Heart right ventricle (tissue), 16 donors: ENCODE measurements at regions not wholly inside any gene's neighbourhood (a gene's known extent, or its start where the extent isn't known, plus 50 kb on each side); places are given as distances from the start of the nearest gene placed in this dataset.
"Not testable (repeated sequence)": the region's sequence is repeated elsewhere in the genome, so short reads cannot be mapped to it uniquely, and the experiment has no call there.

ENCODE experiments used
- ATAC-seq, 8 donors: fragments of 200-7000 bp; cut with Tn5 transposase; one replicate each; pipeline ENCODE4 v1.9.1; 2020; ENCODE audit warnings: mild to moderate bottlenecking in 8 of 8, moderate library complexity in 8 of 8, moderate number of reproducible peaks in 1 of 8
- DNase-seq, 2 donors: peaks; one replicate each; pipeline ENCODE4 v3.0.0-alpha.2; 2020
- H3K27ac ChIP-seq, 10 donors: fragments of 200-600 bp; sonication (generic) in 2 of 10; one replicate each; pipeline versions ENCODE4 v1.5.0 to v1.8.0; 2020 to 2022; ENCODE audit warnings: mild to moderate bottlenecking in 3 of 10
- H3K27me3 ChIP-seq, 7 donors: fragments of 200-600 bp; one replicate each; pipeline ENCODE4 v1.8.0; 2021 to 2022; ENCODE audit warnings: mild to moderate bottlenecking in 2 of 7
- H3K36me3 ChIP-seq, 9 donors: fragments of 200-600 bp; sonication (generic) in 1 of 9; one replicate each; pipeline versions ENCODE4 v1.5.0 to v1.8.0; 2020 to 2022; ENCODE audit warnings: mild to moderate bottlenecking in 2 of 9
- H3K4me1 ChIP-seq, 9 donors: fragments of 200-600 bp; sonication (generic) in 1 of 9; one replicate each; pipeline versions ENCODE4 v1.5.0 to v1.8.0; 2020 to 2022; ENCODE audit warnings: mild to moderate bottlenecking in 4 of 9
- H3K4me3 ChIP-seq, 10 donors: fragments of 200-600 bp; sonication (generic) in 2 of 10; one replicate each; pipeline versions ENCODE4 v1.5.0 to v1.8.0; 2020 to 2022; ENCODE audit warnings: mild to moderate bottlenecking in 7 of 10, moderate library complexity in 2 of 10
- H3K9me3 ChIP-seq, 11 donors: fragments of 200-600 bp in 10 of 11; sonication (generic) in 2 of 11; one replicate each; pipeline versions ENCODE4 v1.5.0 to v1.8.0; 2013 to 2022; ENCODE audit warnings: mild to moderate bottlenecking in 2 of 11, control low read depth in 1 of 11, moderate library complexity in 1 of 11
- CTCF ChIP-seq, 9 donors: fragments of 200-600 bp; sonication (generic) in 2 of 9; IDR thresholded peaks; one replicate each; pipeline versions ENCODE4 v1.5.0 to v1.8.0; 2021 to 2022; ENCODE audit warnings: antibody characterized with exemption in 9 of 9, mild to moderate bottlenecking in 5 of 9, moderate library complexity in 1 of 9
- WGBS, 2 donors: extraction: QIAGEN DNeasy Blood & Tissue Kit; methylation state at CpG; one replicate each; pipeline ENCODE4 v1.1.7; 2013; ENCODE audit warnings: inconsistent platforms in 1 of 2; 5-methylcytosine and 5-hydroxymethylcytosine counted together
- intact Hi-C, 10 donors: fragments of 100-400 bp; cut with DNase I; formaldehyde crosslinking; loops; one replicate each; pipeline versions ENCODE4 v1.11.1 to v1.14.2; 2022
- donor health status: Arrhythmogenic right ventricular cardiomyopathy.
- donor health status: ischemic (EF 13 %, LVEDD 7.1; RV severe dilation, severe dysfunction).
- donor health status: healthy with polysubstance abuse.
- donor health status: DM: no; HTN: yes; CAD: no.
- donor health status: DM: no; HTN: no; CAD: no.
- donor health status: ischemic (EF 25% LVEDD 6.9; RV normal size, moderate dysfunction).
- donor health status: ischemic (EF 25% LVEDD 5.7; RV mildly dilated, moderate dysfunction).
- donor health status: healthy.
- donor health status: DM: yes; HTN: yes; CAD: no.
- donor health status: Ischemic cardiomyopathy.
- donor health status: ischemic (EF 35%, LVEDD 5.7; RV mildly dilated, moderate dysfunction).
- donor health status: nonischemic (EF 11% LVEDD 7.7; RV severe dilation, severe dysfunction).
- donor health status: DM: yes; HTN: yes; CAD: no.
- donor health status: PGD.
- donor health status: ischemic (EF 29% LVEDD 5.4; RV normal size, mild dysfunction).
- donor health status: nonischemic (EF 23%, LVEDD 6.1; RV moderate dilation, normal function).

- intact Hi-C loops: no loop called here
- no peaks in the 10 kb centered on the region for H3K36me3 ChIP-seq
- H3K4me3 ChIP-seq: no peak overlapping the region
- peaks cover 0 to 57% (median 24%) of the 10 kb centered on the region in 11 donors for H3K9me3 ChIP-seq
- H3K27ac ChIP-seq: no peak overlapping the region
- ATAC-seq (no peak), DNase-seq (no peak)
- 50 to 53% methylated on average over 3 of the region's 3 CpGs for WGBS, 2 donors
- H3K27me3 ChIP-seq: no peaks in the 10 kb centered on the region
- no peaks in the 10 kb centered on the region for H3K4me1 ChIP-seq
- no peak for TF ChIP-seq CTCF (IDR thresholded peaks at IDR 0.05)
Observed at GRCh38 chr4:124839786-124840390, 127.4 kb upstream of the ANKRD50 start.

- no peak overlapping the region for H3K27ac ChIP-seq
- no peak for ATAC-seq
- no peaks in the 10 kb centered on the region for H3K36me3 ChIP-seq
- DNase-seq: no peak
- no peaks in the 10 kb centered on the region for H3K27me3 ChIP-seq
- 91 to 94% methylated on average over 5 of the region's 5 CpGs for WGBS, 2 donors
- TF ChIP-seq CTCF (IDR thresholded peaks at IDR 0.05): no peak
- intact Hi-C loops: no loop called here
- no peak overlapping the region for H3K4me3 ChIP-seq
- H3K4me1 ChIP-seq: no peaks in the 10 kb centered on the region
- peaks cover 0 to 43% (median 5%) of the 10 kb centered on the region in 11 donors for H3K9me3 ChIP-seq
Observed at GRCh38 chr4:124833831-124834505, 121.4 kb upstream of the ANKRD50 start.

- Histone ChIP-seq H3K27ac (no peak overlapping the region), H3K27me3 (no peaks in the 10 kb centered on the region), H3K4me1 (no peaks in the 10 kb centered on the region), H3K4me3 (no peak overlapping the region), H3K36me3 (no peaks in the 10 kb centered on the region), H3K9me3 (peaks cover 0 to 24% (median 0%) of the 10 kb centered on the region in 11 donors)
- intact Hi-C loops: no loop called here
- DNase-seq (no peak), ATAC-seq (no peak)
- no peak for TF ChIP-seq CTCF (IDR thresholded peaks at IDR 0.05)
Observed at GRCh38 chr4:124828382-124828781, 115.8 kb upstream of the ANKRD50 start.

GRCh38 chr4:124817531-124817930 lies 105.0 kb upstream of the ANKRD50 start:
- H3K27me3 ChIP-seq: no peaks in the 10 kb centered on the region
- DNase-seq (no peak), ATAC-seq (no peak)
- no peak overlapping the region for H3K4me3 ChIP-seq
- H3K4me1 ChIP-seq: no peaks in the 10 kb centered on the region
- H3K36me3 ChIP-seq: no peaks in the 10 kb centered on the region
- 95 to 100% methylated on average over 1 of the region's 1 CpG for WGBS, 2 donors
- intact Hi-C loops: no loop called here
- H3K9me3 ChIP-seq: peaks cover 0 to 28% (median 9%) of the 10 kb centered on the region in 11 donors
- TF ChIP-seq CTCF (IDR thresholded peaks at IDR 0.05): no peak
- H3K27ac ChIP-seq: no peak overlapping the region

GRCh38 chr4:124812203-124812602 lies 99.7 kb upstream of the ANKRD50 start:
- DNase-seq, H3K27me3 ChIP-seq, H3K27ac ChIP-seq, H3K36me3 ChIP-seq, H3K4me1 ChIP-seq, H3K4me3 ChIP-seq, intact Hi-C loops, ATAC-seq: not testable (repeated sequence)
- WGBS, 2 donors: 89 to 90% methylated on average over 6 of the region's 6 CpGs
- peaks cover 0 to 23% (median 11%) of the 10 kb centered on the region in 11 donors for H3K9me3 ChIP-seq
